IMR-90 (cell line): ENCODE measurements at regions not wholly inside any gene's neighbourhood (a gene's known extent, or its start where the extent isn't known, plus 50 kb on each side); places are given as distances from the start of the nearest gene placed in this dataset.

Source experiments
- ATAC-seq: fragments of 200-7000 bp; cut with Tn5 transposase; 2 replicates; pipeline ENCODE4 v1.9.1; 2020; ENCODE audit warnings: low read depth, mild to moderate bottlenecking, moderate library complexity
- BruUV-seq: library from RNA; stranded (reverse); fragments of 400-500 nt; replicated peaks from 2 replicates; lab custom pipeline; 2021; lab: Mats Ljungman, UMichigan
- CTCF ChIA-PET: fragments of 300-600 bp; formaldehyde crosslinking; extraction: SDS; loops from one replicate; lab custom pipeline; 2021; ENCODE audit warnings: antibody characterized with exemption; lab: Yijun Ruan, JAX
- POLR2A ChIA-PET: fragments of 300-600 bp; sonication (Branson Sonifier 250); formaldehyde crosslinking; loops from one replicate; lab custom pipeline; 2022; ENCODE audit warnings: antibody characterized with exemption; ENCODE audit not compliant: unreplicated experiment; lab: Charles Lee
- DNase-seq: peaks from one replicate; pipeline ENCODE4 v3.0.0; 2013
- H2AFZ ChIP-seq: replicated peaks from 2 replicates; pipeline ENCODE3; 2013; ENCODE audit warnings: low read length, mild to moderate bottlenecking; ENCODE audit not compliant: poor library complexity
- H2AK5ac ChIP-seq: 2 replicates; pipeline ENCODE4 v1.6.1; 2013; ENCODE audit warnings: low read depth, low read length, inconsistent platforms
- H2AK9ac ChIP-seq: replicated peaks from 2 replicates; pipeline ENCODE3; 2013; ENCODE audit warnings: mild to moderate bottlenecking, low read depth, low read length, moderate library complexity; ENCODE audit not compliant: poor library complexity
- H2BK120ac ChIP-seq: 2 replicates; pipeline ENCODE4 v1.6.1; 2013; ENCODE audit warnings: low read depth, low read length, inconsistent platforms
- H2BK15ac ChIP-seq: 3 replicates; pipeline ENCODE4 v1.6.1; 2013; ENCODE audit warnings: low read depth, low read length, inconsistent platforms
- H2BK20ac ChIP-seq: 2 replicates; pipeline ENCODE4 v1.6.1; 2013; ENCODE audit warnings: low read depth, mild to moderate bottlenecking, inconsistent platforms, low read length, moderate library complexity
- H2BK5ac ChIP-seq: 2 replicates; pipeline ENCODE4 v1.6.1; 2013; ENCODE audit warnings: mild to moderate bottlenecking, low read depth, low read length, inconsistent platforms; ENCODE audit not compliant: poor library complexity, severe bottlenecking
- H3K14ac ChIP-seq: replicated peaks from 2 replicates; pipeline ENCODE4 v1.6.1; 2013; ENCODE audit warnings: low read depth, low read length, inconsistent platforms
- H3K18ac ChIP-seq: 2 replicates; pipeline ENCODE4 v1.6.1; 2013; ENCODE audit warnings: low read depth, low read length, control low read depth
- H3K23ac ChIP-seq: 2 replicates; pipeline ENCODE4 v1.6.1; 2013; ENCODE audit warnings: low read depth, low read length, inconsistent platforms
- H3K27ac ChIP-seq: 2 replicates; pipeline ENCODE4 v1.5.1; 2013; ENCODE audit warnings: mild to moderate bottlenecking, control low read depth, low read length; ENCODE audit not compliant: insufficient read depth
- H3K27me3 ChIP-seq: 2 replicates; pipeline ENCODE4 v1.6.1; 2013; ENCODE audit warnings: low read length; ENCODE audit not compliant: control insufficient read depth, insufficient read depth
- H3K36me3 ChIP-seq: 2 replicates; pipeline ENCODE4 v1.6.1; 2013; ENCODE audit warnings: low read length, mixed read lengths; ENCODE audit not compliant: control insufficient read depth, insufficient read depth
- H3K4ac ChIP-seq: 2 replicates; pipeline ENCODE4 v1.6.1; 2013; ENCODE audit warnings: low read depth, low read length, inconsistent platforms
- H3K4me1 ChIP-seq: 2 replicates; pipeline ENCODE4 v1.6.1; 2013; ENCODE audit warnings: low read length, mixed read lengths; ENCODE audit not compliant: control insufficient read depth, insufficient read depth
- H3K4me2 ChIP-seq: 2 replicates; pipeline ENCODE4 v1.6.1; 2013; ENCODE audit warnings: low read depth, mild to moderate bottlenecking, control low read depth, low read length, moderate library complexity
- H3K4me3 ChIP-seq: 2 replicates; pipeline ENCODE4 v1.5.1; 2013; ENCODE audit warnings: low read depth, mild to moderate bottlenecking, control low read depth, low read length, moderate library complexity; ENCODE audit not compliant: insufficient read depth
- H3K56ac ChIP-seq: 2 replicates; pipeline ENCODE4 v1.6.1; 2013; ENCODE audit warnings: low read length, inconsistent platforms; ENCODE audit not compliant: insufficient read depth; ENCODE audit errors: extremely low read depth
- H3K79me1 ChIP-seq, 2 experiments: 2 replicates each; pipeline ENCODE4 v1.6.1; 2013; ENCODE audit warnings: low read length in 2 of 2, inconsistent platforms in 1 of 2, low read depth in 1 of 2
- H3K9ac ChIP-seq: 2 replicates; pipeline ENCODE4 v1.6.1; 2013; ENCODE audit warnings: low read depth, low read length, control low read depth
- H3K9me1 ChIP-seq: 2 replicates; pipeline ENCODE4 v1.6.1; 2013; ENCODE audit warnings: low read length, inconsistent platforms; ENCODE audit not compliant: insufficient read depth
- H3K9me3 ChIP-seq: 2 replicates; pipeline ENCODE4 v1.6.1; 2013; ENCODE audit warnings: low read length; ENCODE audit not compliant: control insufficient read depth, insufficient read depth
- H4K20me1 ChIP-seq: 2 replicates; pipeline ENCODE4 v1.6.1; 2013; ENCODE audit warnings: low read length, inconsistent platforms; ENCODE audit not compliant: insufficient read depth
- H4K5ac ChIP-seq: 2 replicates; pipeline ENCODE4 v1.6.1; 2013; ENCODE audit warnings: mild to moderate bottlenecking, low read depth, low read length, control low read depth
- H4K8ac ChIP-seq, 2 experiments: 2 replicates each; pipeline ENCODE4 v1.6.1; 2013; ENCODE audit warnings: low read depth in 2 of 2, low read length in 2 of 2, control low read depth in 1 of 2, inconsistent platforms in 1 of 2
- H4K91ac ChIP-seq: 2 replicates; pipeline ENCODE4 v1.6.1; 2013; ENCODE audit warnings: low read depth, low read length, inconsistent platforms; ENCODE audit not compliant: insufficient read depth
- BHLHE40 ChIP-seq: fragments of 150-350 bp; IDR thresholded peaks from 2 replicates; pipeline ENCODE4 v1.6.1; 2016; ENCODE audit warnings: mild to moderate bottlenecking, low read depth, low read length
- CEBPB ChIP-seq: IDR thresholded peaks from 2 replicates; pipeline ENCODE4 v1.6.1; 2012; ENCODE audit warnings: low read depth, low read length, improper control_type of control experiment
- CHD1 ChIP-seq: IDR thresholded peaks from 2 replicates; pipeline ENCODE4 v1.6.1; 2012; ENCODE audit warnings: low read depth, low read length, improper control_type of control experiment
- CTCF ChIP-seq: conservative IDR thresholded peaks from 2 replicates; pipeline ENCODE4 v1.5.1; 2012; ENCODE audit warnings: mild to moderate bottlenecking, low read depth, low read length, improper control_type of control experiment
- MAFK ChIP-seq: IDR thresholded peaks from 2 replicates; pipeline ENCODE4 v1.6.1; 2012; ENCODE audit warnings: low read depth, low read length, improper control_type of control experiment
- NFE2L2 ChIP-seq: fragments of 150-350 bp; IDR thresholded peaks from 2 replicates; pipeline ENCODE4 v1.6.1; 2016; ENCODE audit warnings: low read depth, mild to moderate bottlenecking, low read length
- RAD21 ChIP-seq: IDR thresholded peaks from 2 replicates; pipeline ENCODE4 v1.6.1; 2012; ENCODE audit warnings: low read length, improper control_type of control experiment
- SMC3 ChIP-seq: fragments of 150-350 bp; IDR thresholded peaks from 2 replicates; pipeline ENCODE4 v1.6.1; 2016; ENCODE audit warnings: low read depth, mild to moderate bottlenecking, antibody characterized with exemption, low read length, moderate library complexity
- WGBS, 2 experiments: methylation state at CpG; one replicate each; pipeline versions ENCODE4 v1.1.5 to v1.1.7; 2013; ENCODE audit warnings: missing lambda C conversion rate in 2 of 2; ENCODE audit not compliant: insufficient read length in 1 of 2; ENCODE audit errors: extremely low coverage in 2 of 2; 5-methylcytosine and 5-hydroxymethylcytosine counted together
- dilution Hi-C: fragments of 300-500 bp; cut with HindIII; formaldehyde crosslinking; loops from one replicate; pipeline ENCODE4 v1.14.3; 2018; ENCODE audit warnings: low sequenced_read_pairs; ENCODE audit not compliant: unreplicated experiment
- in situ Hi-C: fragments of 300-500 bp; cut with MboI; formaldehyde crosslinking; loops from 3 replicates; pipeline ENCODE4 v1.14.3; 2019; ENCODE audit warnings: low sequenced_read_pairs, inconsistent platforms, mixed read lengths
- intact Hi-C: fragments of 100-400 bp; cut with micrococcal nuclease; formaldehyde crosslinking; loops from 2 replicates; pipeline ENCODE4 v1.10.0; 2022
- TF ChIP-seq, protein P1 (sequence below): fragments of 150-350 bp; IDR thresholded peaks from 2 replicates; pipeline ENCODE4 v1.6.1; 2016; ENCODE audit warnings: low read depth, mild to moderate bottlenecking, low read length, moderate library complexity, borderline replicate concordance

- 44% methylated on average over 2 of the region's 3 CpGs; no CpG with 5 or more reads in 1 of the 2 experiments for WGBS, 2 experiments
- Histone ChIP-seq H4K91ac (0 out of 2 replicates have a peak overlapping the region, but pooled peaks have one; percentile 29), H3K23ac (0 out of 2 replicates have a peak overlapping the region, but pooled peaks have one; percentile 26), H2BK5ac (no peak overlapping the region), H2AK5ac (peak overlapping the region; percentile 43; the same call in 1 of the 2 replicates), H3K56ac (no peak overlapping the region), H3K27me3 (no peaks in the 10 kb centered on the region), H3K79me1 (no peaks in the 10 kb centered on the region), H3K9me3 (no peaks in the 10 kb centered on the region), H3K4ac (peak overlapping the region; percentile 58), H4K20me1 (no peaks in the 10 kb centered on the region), H2BK15ac (peak overlapping the region; percentile 53; the same call in 2 of the 3 replicates), H3K18ac (peak overlapping the region; percentile 27; the same call in 1 of the 2 replicates), H3K4me2 (peak overlapping the region; percentile 25), H4K8ac (peak overlapping the region; percentile 10 to 19; a peak in 2 of 4 replicates), H3K14ac (peak overlapping the region; percentile 58; the same call in 1 of the 2 replicates), H3K9me1 (peaks cover 6% of the 10 kb centered on the region; the same call in 1 of the 2 replicates), H4K5ac (peak overlapping the region; percentile 16; the same call in 1 of the 2 replicates), H3K9ac (no peak overlapping the region), H2BK120ac (peak overlapping the region; percentile 36), H2AK9ac (peak overlapping the region; percentile 71), H3K4me3 (no peak overlapping the region), H2AFZ (peak overlapping the region; percentile 68), H2BK20ac (peak overlapping the region; percentile 29; the same call in 1 of the 2 replicates), H3K27ac (no peak overlapping the region; the same call in 1 of the 2 replicates), H3K36me3 (no peaks in the 10 kb centered on the region), H3K4me1 (peaks cover 17% of the 10 kb centered on the region)
- in situ Hi-C loops, result loop anchor here (25.0 kb wide), 1 partner anchor 795 kb away; no protein-coding TSS in a partner anchor
- ATAC-seq (peak; percentile 38), DNase-seq (peak; percentile 4)
- dilution Hi-C loops, result no loop called here
- ChIA-PET POLR2A (no interaction called here), CTCF (interaction anchor here (1.2 to 7.0 kb wide), 3 partner anchors 14 to 227 kb away, joined by 3 to 119 read pairs (median 8); no protein-coding TSS in a partner anchor)
- no TSS peak for BruUV-seq
- intact Hi-C loops, result loop anchor here (10.0 kb wide), 1 partner anchor 457 kb away; no protein-coding TSS in a partner anchor
- no peak for TF ChIP-seq CHD1
- TF ChIP-seq NFE2L2, result no peak
- TF ChIP-seq, protein P1, sequence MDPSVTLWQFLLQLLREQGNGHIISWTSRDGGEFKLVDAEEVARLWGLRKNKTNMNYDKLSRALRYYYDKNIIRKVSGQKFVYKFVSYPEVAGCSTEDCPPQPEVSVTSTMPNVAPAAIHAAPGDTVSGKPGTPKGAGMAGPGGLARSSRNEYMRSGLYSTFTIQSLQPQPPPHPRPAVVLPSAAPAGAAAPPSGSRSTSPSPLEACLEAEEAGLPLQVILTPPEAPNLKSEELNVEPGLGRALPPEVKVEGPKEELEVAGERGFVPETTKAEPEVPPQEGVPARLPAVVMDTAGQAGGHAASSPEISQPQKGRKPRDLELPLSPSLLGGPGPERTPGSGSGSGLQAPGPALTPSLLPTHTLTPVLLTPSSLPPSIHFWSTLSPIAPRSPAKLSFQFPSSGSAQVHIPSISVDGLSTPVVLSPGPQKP, result no peak
- no peak for TF ChIP-seq RAD21
- TF ChIP-seq CEBPB, result no peak
- no peak for TF ChIP-seq CTCF
- TF ChIP-seq MAFK, result no peak
- TF ChIP-seq BHLHE40, result no peak
- no peak for TF ChIP-seq SMC3
Observed at GRCh38 chr2:41867553-41867952, 180.3 kb upstream of the PKDCC start.
